Nephron (organoid): ENCODE measurements at regions not wholly inside any gene's neighbourhood (a gene's known extent, or its start where the extent isn't known, plus 50 kb on each side); places are given as distances from the start of the nearest gene placed in this dataset.

Source experiments
- H3K27ac Mint-ChIP-seq, 3 experiments: 2 replicates each; pipeline ENCODE4 v1.8.0; 2020; ENCODE audit warnings: mixed read lengths in 3 of 3, mild to moderate bottlenecking in 2 of 3, moderate library complexity in 1 of 3
- H3K27me3 Mint-ChIP-seq: 2 replicates; pipeline ENCODE4 v1.8.0; 2021; ENCODE audit warnings: low read depth, mild to moderate bottlenecking, moderate library complexity, mixed read lengths
- H3K36me3 Mint-ChIP-seq: 2 replicates; pipeline ENCODE4 v1.8.0; 2020; ENCODE audit warnings: low read depth, mixed read lengths
- H3K4me1 Mint-ChIP-seq: 2 replicates; pipeline ENCODE4 v1.8.0; 2020; ENCODE audit warnings: mixed read lengths
- H3K4me3 Mint-ChIP-seq, 3 experiments: 2 replicates each; pipeline ENCODE4 v1.8.0; 2020; ENCODE audit warnings: mild to moderate bottlenecking in 3 of 3, mixed read lengths in 3 of 3, moderate library complexity in 2 of 3
- H3K9me3 Mint-ChIP-seq: 2 replicates; pipeline ENCODE4 v1.8.0; 2020; ENCODE audit warnings: mixed read lengths
- CTCF ChIP-seq, 3 experiments: fragments of 200-600 bp; sonication (generic); IDR thresholded peaks; one replicate each; pipeline ENCODE4 v1.5.0; 2021; ENCODE audit warnings: antibody characterized with exemption in 3 of 3; ENCODE audit not compliant: unreplicated experiment in 3 of 3

- Mint-ChIP-seq H3K27me3 (no peaks in the 10 kb centered on the region), H3K27ac (no peak overlapping the region), H3K4me1 (peaks cover 28% of the 10 kb centered on the region), H3K9me3 (no peaks in the 10 kb centered on the region), H3K4me3 (no peak overlapping the region), H3K36me3 (no peaks in the 10 kb centered on the region)
- TF ChIP-seq CTCF (IDR thresholded peaks at IDR 0.05; ENCODE audit: unreplicated experiment in 3 of 3), result no peak
These were observed 54.0 kb downstream of the C11orf91 start for GRCh38 chr11:33646629-33647028.

- Mint-ChIP-seq H3K27ac (no peak overlapping the region), H3K9me3 (no peaks in the 10 kb centered on the region)
These were observed 54.5 kb downstream of the C11orf91 start for GRCh38 chr11:33646168-33646567.

DNA sequence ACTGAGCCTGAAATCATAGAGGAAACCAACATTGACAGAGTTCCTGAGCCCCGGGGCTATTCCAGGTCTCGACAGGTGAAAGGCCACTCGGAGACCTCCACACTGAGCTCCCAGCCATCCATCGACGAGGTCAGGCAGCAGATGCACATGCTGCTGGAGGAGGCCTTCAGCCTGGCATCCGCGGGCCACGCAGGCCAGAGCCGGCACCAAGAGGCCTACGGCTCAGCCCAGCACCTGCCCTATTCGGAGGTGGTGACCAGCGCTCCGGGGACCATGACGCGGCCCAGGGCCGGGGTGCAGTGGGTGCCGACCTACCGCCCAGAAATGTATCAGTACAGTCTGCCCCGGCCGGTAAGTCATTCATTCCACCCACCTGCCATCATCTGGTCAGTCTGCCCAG lies 54.9 kb downstream of the C11orf91 start:
- H3K4me3 Mint-ChIP-seq, result no peak overlapping the region
- no peaks in the 10 kb centered on the region for H3K36me3 Mint-ChIP-seq

More at GRCh38 chr11:33646168-33646567, 54.5 kb downstream of the C11orf91 start:
- H3K4me3 Mint-ChIP-seq, result no peak overlapping the region
- no peaks in the 10 kb centered on the region for H3K36me3 Mint-ChIP-seq
- TF ChIP-seq CTCF (IDR thresholded peaks at IDR 0.05; ENCODE audit: unreplicated experiment in 3 of 3), result no peak
- H3K27me3 Mint-ChIP-seq, result no peaks in the 10 kb centered on the region
- peaks cover 28% of the 10 kb centered on the region for H3K4me1 Mint-ChIP-seq

GRCh38 chr11:33643167-33643824 lies 57.3 kb downstream of the C11orf91 start:
- Mint-ChIP-seq H3K27ac (peak overlapping the region in 1 of 3 experiments; percentile 57), H3K36me3 (no peaks in the 10 kb centered on the region), H3K27me3 (no peaks in the 10 kb centered on the region), H3K9me3 (no peaks in the 10 kb centered on the region), H3K4me1 (peaks cover 2% of the 10 kb centered on the region), H3K4me3 (no peak overlapping the region)
- no peak for TF ChIP-seq CTCF (IDR thresholded peaks at IDR 0.05; ENCODE audit: unreplicated experiment in 3 of 3)

More for the DNA sequence above, 54.9 kb downstream of the C11orf91 start:
- peaks cover 23% of the 10 kb centered on the region for H3K4me1 Mint-ChIP-seq
- H3K9me3 Mint-ChIP-seq, result no peaks in the 10 kb centered on the region
- H3K27ac Mint-ChIP-seq, result no peak overlapping the region
- no peaks in the 10 kb centered on the region for H3K27me3 Mint-ChIP-seq
- TF ChIP-seq CTCF (IDR thresholded peaks at IDR 0.05; ENCODE audit: unreplicated experiment in 3 of 3), result no peak

GRCh38 chr11:33642461-33643166 lies 58.0 kb downstream of the C11orf91 start:
- H3K27me3 Mint-ChIP-seq, result no peaks in the 10 kb centered on the region
- H3K9me3 Mint-ChIP-seq, result no peaks in the 10 kb centered on the region
- H3K27ac Mint-ChIP-seq, result peak overlapping the region in 1 of 3 experiments; percentile 18
- no peaks in the 10 kb centered on the region for H3K4me1 Mint-ChIP-seq
- no peak for TF ChIP-seq CTCF (IDR thresholded peaks at IDR 0.05; ENCODE audit: unreplicated experiment in 3 of 3)
- no peaks in the 10 kb centered on the region for H3K36me3 Mint-ChIP-seq
- H3K4me3 Mint-ChIP-seq, result no peak overlapping the region
